Right hindlimb (tissue), 1 donor: ENCODE measurements at regions not wholly inside any gene's neighbourhood (a gene's known extent, or its start where the extent isn't known, plus 50 kb on each side); places are given as distances from the start of the nearest gene placed in this dataset.
"Not testable (repeated sequence)": the region's sequence is repeated elsewhere in the genome, so short reads cannot be mapped to it uniquely, and the experiment has no call there.

Experiments used
- DNase-seq: peaks from one replicate; pipeline ENCODE4 v3.0.0-alpha.2; 2018

DNA sequence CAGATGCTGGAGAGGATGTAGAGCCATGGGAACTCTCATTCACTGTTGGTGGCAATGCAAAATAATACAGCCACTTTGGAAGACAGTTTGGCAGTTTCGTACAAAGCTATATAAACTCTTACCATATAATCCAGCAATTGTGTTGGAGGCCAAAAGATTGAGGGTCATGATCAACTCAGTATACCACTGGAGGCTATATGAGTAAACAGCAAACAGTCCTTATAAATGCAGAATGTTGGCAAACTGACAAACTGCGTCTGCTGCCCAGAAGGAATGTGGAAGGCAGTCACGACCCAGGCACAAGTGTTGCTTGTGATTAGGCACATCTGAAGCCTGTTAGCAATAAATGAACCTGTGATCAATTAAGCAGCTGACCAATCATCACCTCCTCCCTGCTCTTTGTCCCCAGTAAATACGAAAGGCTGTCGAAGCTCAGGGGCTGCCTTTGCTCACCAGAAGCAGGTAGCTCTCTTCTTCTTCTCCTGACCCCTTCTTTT, 98.1 kb upstream of the SPOPL start:
- no peak for DNase-seq

DNA sequence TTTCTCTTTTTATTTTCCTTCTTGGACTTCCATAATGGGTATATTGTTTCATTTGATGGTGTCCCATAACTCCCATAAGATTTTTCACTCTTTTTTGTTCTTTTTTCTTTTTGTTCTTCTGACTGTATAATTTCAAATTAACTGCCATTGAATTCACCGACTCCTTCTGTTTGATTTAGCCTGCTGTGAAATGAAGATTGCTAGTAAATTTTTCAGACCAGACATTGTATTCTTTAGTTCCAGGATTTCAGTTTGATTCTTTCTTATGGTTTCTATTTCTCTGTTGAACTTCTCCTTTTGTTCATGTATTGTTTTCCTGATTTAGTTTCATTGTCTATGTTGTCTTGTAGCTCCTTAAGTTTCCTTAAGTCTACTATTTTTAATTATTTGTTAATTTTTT, 87.6 kb upstream of the SPOPL start:
- DNase-seq, result no peak

DNA sequence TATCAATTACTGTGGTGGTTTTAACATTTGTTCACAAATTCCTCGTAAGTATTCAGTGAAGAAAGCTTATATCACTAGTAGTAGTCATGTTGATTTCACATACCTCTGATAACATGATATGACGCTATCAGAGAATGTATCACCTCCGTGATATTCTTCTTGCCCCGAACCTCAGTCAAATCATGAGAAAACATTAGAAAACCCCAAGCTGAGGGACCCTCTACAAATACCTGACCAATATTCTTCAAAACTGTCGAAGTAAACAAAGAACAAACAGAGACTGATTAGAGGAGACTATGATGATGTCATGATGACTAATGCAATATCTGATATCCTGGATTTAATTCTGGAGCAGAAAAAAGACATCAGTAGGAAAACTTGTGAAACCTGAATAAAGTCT, 85.6 kb upstream of the SPOPL start:
- no peak for DNase-seq

DNA sequence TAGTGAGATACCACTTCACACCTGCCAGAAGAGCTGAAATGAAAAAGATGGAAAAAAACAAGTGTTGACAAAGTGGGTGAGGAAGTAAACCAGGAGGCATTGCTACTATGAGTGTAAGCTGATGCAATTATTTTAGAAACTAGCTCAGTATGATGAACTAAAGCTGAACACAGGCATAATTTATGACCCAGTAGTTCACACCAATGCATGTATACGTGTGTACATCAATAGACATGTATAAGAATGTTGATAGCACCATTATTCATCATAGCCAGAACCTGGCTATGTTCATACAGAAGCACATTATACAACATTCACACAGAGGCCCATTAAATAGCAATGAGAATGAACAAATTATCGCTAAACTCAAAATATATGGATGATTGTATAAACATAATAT, 83.1 kb upstream of the SPOPL start:
- no peak for DNase-seq

DNA sequence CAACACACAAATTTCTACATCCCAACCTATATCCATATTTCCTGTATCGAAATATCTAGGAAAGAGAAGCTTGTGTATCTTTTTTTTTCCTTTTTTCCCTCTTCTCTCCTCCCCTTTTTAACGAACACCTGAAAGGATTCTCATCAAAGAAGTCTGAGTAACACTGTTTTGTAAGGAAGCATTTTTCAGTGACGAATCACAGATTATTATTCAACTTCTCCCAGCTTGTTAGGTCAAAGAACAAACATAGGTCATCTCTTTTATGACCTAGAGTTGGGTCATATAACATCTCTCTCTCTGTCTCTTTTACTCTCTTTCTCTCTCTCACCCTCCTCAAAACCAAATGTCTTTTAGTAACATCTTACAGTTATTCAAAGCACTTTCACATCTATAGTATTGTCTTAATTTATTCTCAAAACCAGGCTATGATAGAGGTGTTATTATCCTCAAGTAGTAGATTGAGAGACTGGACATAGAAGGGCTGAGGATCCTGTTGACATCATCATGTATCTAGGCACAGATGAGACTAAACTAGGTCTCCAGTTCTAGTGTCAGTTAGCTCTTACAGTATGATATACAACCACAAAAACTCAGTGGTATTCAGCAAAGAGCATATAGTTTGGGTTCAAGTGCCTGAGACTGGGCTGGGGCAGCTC, 80.1 kb upstream of the SPOPL start:
- DNase-seq, result no peak

DNA sequence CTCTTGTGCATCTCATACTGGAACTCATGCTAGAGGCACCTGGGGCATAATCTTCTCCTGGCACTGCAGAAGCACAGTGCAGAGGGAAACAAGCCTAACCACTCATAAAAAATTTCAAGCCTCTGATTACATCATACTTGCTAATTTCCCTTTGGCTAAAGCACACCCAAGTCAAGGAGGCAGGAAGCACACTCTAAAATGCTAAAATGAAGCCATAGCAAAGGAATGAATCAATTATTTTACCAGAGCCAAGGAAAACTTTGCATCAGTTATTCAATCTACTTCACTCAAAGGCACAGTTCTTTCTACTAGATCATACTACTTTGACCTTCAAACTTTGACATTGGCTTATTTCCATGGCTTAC, 79.6 kb upstream of the SPOPL start:
- no peak for DNase-seq

DNA sequence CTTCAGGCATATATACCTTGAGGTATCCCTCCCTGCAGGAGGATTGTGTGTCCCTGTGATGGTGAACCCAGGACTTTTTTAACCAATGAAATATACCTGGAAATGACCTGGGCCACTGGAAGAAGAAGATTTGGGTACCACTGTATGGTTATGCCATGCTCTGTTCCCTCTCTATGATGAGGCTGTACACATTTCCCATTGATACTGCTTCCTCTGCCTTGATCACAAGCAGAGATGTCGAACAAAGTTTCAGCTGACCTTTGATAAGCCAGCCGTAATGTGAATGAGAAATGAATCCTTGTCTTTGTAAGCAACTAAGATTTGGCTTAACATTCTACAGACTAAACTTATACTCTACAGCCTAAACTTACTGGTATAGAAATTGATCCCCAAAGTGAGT, 78.4 kb upstream of the SPOPL start:
- no peak for DNase-seq

DNA sequence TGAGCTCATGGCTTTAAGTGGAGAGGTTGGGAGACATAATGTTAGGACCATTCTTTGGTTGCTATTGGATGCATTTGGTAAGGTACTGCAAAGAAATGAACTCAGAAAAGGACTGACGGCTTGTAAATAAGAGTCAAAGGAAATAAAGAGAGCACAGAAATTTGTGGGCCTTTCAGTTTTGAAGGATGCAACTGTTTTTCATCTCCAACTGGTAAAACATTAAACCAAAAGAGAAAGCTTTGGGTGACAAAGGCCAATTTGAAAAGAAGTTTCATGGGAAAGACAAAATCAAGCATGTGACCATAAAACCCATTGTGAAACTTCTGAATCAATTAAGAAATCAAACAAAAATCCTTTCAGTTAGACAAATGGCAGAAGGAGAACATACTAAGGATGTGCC, 77.8 kb upstream of the SPOPL start:
- DNase-seq, result no peak

DNA sequence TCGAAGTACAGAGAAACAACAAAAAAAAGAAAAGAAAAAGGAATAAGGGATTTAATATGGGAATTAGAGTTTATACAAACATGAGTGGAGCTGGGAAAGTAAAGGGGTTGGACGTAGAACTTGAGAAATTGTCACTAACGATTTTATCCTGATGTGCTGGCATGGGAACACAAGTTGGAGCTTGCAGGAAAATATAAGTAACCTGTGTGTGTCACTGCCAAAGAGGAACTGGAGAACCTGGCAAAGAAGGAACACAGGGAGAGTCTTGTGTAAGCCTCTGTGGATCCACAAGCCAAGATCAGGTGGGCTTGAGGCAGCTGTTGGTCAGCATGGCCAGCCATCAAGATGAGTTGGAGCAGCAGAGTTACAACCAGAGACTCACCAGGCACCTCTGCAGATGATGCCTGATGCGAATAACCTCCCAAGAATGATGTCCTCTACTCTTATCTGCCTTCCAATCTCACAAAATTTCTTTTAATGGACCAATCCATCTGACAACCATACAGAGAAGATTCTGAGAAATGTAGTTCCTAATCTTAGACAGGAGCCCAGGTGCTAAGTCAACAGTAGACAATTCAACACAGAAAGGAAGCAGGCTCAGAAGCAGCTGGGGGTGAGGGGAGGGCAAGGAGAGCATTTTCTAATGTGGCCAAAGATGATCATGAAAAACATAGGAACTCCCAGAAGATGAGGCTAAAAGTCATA, 77.0 kb upstream of the SPOPL start:
- no peak for DNase-seq

DNA sequence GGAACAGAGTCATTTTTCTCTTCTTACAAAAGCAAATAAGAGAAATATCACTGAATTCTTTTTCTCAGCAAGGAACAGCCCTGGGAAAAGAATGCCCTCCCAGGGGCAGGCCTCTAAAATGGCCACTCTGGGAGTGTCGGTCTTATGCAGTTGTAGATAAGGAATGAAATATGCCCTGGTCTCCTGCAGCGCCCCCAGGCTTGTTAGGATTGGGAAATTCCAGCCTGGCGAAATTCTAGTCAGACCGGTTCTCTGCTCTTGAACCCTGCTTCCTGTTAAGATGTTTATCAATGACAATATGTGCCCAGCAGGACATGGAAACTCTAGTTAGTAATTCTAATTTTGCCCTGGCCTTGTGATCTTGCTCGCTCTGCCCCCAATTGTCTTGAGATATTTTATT, 75.5 kb upstream of the SPOPL start:
- DNase-seq, result not testable (repeated sequence)

DNA sequence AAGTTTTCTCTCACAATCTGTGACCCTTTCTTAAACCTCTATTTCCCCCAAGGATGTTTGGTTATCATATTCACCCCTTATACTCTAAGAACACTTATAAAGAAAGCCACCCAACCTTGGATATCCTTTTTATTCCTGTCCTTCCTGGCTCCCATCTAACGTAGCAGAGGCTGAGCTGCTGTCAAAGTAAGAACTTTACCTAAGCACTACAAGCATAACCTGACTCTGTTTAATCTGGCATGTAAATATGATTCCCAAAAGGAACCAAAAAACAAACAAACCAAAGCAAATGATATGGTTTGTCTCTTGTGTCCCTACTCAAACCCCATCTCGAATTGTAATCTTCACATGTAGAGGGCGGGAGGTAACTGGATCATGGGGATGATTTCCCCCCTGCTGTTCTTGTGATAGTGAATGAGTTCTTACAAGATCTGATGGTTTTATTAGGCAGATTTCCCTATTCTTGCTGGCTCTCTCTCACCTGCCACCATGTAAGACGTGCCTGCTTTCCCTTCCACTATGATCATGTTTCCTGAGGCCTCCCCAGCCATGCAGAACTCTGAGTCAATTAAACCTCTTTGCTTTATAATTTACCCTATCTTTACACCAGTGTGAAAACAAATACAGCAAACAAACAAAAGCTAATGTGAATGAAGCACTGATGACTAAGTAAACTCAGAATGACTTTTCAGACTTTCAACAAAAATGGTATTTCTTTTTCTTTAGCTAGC, 72.7 kb upstream of the SPOPL start:
- no peak for DNase-seq

DNA sequence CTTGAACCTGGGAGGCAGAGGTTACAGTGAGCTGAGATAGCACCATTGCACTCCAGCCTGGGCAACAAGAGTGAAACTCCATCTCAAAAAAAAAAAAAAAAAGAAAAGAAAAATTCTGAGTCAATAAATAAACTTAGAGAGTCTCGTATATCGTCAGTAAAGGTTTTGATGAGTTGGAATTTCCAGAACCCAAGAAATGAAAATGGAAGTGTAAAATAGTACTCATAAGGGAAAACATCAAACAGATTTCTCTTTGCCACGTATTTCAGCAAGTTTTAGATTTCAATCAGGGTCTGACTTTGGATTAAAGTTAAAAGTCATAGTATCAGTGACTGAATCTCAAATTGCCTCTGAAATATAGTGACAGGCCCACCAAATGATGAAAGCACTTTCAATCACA, 71.4 kb upstream of the SPOPL start:
- DNase-seq, result no peak

DNA sequence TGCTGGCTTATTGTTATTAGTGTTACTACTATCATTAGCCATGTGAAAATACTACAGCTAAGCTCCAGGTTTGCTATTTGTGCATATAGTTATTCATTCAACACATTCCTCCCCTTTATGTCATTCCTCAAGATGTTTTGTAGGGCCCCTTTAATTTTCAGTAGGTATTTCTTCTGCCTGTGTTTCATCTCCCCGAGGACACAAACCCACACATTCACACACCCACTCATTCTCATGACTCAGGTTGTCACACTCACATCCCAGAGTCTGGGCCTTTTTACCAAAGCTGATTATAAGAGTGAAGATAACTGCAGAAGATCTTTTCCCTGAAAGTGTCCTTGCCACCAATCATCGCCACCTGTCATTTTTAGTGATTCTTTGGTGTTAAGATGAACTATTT, 68.6 kb upstream of the SPOPL start:
- DNase-seq, result no peak

DNA sequence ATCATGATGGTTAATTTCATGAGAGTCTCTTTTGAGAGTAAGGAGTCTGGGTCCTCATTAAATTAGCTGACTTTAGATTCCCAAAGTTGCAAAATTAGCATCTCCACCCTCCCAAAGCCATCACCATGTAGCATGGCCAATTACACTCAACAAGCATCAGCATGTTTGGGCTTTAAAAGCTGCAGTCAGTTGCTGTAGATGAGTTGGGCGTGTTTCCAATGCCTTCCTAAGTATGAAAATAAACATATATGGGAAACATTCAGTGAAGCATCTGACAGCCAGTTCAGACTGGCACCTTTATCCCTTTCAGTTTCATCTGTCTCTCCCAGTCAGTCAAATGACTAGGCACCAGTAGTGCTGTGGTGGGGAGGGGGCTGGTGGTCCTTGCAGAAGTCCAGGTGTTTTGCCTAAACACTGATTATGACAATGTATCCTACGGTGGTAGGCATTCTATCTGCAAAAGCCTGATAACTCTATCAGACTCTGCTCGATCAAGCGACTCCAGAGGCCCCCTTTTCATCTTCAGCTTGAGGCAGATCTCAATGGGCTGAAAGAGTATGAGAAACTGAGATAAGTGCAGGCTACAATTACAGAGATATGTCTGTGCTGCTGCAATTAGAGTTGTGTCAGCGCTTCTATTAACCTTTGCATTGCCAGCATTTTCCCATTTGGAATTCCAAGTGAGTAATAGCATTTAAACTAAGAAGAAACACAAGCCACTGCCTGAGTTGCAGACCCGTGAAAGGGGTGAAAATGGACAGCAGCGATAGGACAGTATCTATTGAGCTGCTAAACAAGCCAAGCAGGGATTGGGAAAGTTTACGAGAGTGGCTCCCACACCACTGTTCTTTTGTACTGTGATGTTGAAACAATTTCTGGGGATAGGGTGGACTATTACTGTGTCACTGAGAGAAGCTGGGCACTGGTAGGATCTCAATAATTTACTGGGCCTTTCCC, 67.3 kb upstream of the SPOPL start:
- no peak for DNase-seq

DNA sequence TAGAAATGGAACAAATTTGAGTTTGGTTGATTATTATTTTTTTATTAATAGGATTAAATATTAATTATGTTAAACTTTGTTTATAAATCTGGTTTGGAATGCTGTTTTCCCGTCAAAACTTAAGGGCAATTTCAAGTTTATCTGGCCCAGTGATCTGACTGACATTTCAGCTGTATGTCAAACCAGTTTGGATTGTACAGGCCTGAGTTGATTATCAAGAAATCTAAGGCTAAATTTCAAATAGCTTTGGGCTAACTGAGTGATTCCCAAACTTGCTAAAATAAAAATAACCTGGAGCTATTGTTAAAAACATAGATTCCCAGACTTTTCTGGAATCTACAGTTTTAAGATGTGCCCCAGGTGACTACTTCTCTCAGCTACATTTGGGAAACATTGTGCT, 65.9 kb upstream of the SPOPL start:
- DNase-seq, result no peak

DNA sequence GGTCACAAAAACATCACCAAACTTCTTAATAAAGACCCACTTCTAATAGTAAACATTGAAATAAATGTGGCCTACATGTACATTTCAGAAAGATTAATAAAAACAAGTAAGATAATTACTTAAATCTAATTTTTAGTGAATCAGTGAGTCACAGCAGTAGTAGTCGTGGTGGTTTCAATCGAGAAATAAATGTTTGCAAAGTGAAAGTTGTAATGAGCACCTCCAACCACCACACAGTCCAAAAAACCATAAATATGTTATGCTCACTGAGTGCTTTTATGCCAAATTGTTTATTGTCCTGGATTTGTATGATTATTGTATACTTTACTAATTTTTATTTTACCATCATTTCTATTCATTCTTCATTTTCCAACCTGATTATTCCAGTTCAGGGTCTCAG, 61.8 kb upstream of the SPOPL start:
- no peak for DNase-seq

DNA sequence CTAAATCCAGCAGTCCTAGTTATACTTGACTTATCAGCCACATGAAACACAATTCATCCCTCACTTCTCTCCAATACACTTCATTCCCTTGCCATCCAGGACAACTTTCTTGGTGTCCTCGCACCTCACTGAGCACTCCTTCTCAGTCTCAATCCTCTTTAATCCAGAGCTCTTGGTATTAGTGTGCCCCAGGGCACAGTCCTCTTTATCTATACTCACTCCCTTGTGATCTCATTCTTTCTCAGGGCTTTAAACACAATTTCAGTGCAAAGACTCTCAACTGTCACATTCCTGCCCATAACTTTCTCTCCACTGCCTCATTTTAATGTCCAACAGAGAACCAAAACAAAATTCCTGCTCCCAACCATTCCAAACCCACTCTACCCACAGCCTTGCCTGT, 60.8 kb upstream of the SPOPL start:
- no peak for DNase-seq

DNA sequence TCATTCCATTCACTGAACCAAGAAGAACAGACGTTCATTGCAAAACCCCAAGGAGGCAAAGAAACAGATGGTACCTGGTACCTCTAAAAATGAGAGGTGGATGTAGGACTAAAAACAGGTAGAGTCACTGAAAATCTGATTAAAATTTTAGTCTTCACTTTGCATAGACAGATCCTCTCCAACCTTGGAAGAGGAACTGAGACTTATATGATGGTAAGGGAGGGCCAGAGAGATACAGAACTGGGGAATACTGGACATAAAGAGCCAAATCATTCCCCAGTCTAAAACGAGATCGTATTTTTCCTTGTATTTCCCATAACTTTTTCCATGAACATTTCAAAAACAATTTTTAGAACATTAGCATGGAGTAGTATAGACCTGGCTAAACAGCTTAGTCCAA, 59.7 kb upstream of the SPOPL start:
- no peak for DNase-seq

DNA sequence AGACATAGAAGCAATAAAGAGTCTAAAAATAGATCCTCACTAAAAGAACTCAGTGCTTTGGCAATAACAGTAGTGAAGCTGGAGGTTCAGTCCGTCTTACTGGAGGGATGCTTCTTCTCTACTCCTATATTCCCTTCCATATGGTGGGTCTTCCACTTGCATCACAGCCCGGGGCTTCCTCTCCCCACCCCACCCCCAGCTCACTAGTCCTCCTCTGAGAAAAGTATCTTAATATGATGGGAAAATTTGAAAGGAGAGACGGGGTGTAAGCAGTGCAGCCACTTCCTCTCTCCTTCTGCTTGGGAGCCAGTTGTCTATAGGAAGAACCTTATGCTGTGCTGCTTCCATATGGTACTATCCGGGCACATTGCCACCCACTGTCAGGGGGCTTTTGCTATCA, 57.2 kb upstream of the SPOPL start:
- no peak for DNase-seq

DNA sequence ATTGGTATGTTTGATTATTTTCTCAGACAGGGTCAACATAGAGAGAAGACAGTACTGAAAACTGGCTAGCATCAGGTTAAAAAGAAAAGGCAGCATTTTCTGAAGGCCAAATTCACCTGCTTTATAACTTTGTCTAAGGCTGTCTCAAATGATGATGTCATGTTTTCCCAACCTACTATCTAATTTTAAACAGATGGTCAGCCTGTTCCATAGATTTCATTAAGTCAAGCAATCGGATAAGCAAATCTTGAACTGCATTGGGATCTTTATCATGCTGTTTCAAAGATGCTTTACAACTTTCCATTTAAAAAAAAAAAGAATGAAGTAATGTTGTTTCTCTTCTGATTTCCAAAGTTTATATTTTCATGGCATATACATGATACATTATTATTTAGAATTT, 56.3 kb upstream of the SPOPL start:
- DNase-seq, result no peak

DNA sequence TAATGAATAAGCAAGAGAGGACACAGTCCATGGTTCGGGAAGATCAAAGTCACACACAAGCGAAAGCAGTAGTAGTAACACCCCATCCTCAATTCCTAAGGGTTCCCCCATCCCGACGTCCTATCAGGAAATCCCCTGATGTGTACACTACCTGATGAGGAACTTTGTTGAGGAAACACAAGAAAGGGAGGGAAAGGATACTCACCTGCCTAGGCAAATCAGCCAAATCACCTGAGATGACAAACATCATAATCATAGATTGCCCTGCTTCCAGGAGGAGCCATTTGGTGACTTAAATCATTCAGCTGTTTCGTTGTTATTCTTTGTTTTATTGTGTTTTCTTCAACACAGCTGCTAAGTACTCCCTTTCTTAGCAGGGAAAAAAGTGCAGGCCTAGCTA, 55.5 kb upstream of the SPOPL start:
- DNase-seq, result no peak

DNA sequence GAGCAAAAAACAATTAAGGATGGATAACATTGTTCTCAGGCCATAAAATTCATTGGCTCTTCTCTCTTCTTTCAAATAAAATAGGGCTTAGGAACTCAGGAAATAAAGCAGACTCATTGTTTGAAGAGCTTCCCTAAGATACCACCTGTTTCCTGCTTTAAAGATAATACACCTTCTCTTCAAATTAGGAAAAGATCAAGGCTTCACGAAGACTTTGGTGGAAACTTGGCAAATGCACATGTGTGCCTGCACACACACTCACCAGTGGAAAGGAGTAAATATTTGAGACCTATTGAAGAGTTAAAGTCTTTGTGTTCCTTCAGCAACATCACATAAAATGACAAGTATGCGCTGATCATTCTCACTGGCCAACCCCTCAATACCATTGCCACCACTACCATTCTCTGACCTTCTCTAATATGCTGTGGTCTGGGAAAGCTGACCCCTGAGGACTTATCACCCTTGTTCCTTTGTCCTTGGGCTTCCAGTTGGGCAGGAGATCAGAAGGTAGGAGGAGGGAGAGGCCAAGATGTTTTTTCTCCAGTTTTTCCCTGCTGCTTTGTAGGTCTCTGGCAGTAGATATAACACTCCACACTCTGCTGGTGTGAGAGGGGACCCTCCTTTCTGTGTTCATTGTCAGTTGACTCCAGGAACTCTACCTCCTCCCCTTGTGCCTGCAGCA, 53.5 kb upstream of the SPOPL start:
- DNase-seq, result no peak
